GM12872 (cell line): ENCODE measurements at regions not wholly inside any gene's neighbourhood (a gene's known extent, or its start where the extent isn't known, plus 50 kb on each side); places are given as distances from the start of the nearest gene placed in this dataset.

Experiments
- TF ChIP-seq, protein P1 (sequence below): IDR thresholded peaks from 3 replicates; pipeline ENCODE4 v1.5.1; 2011; ENCODE audit warnings: low read depth, mild to moderate bottlenecking, low read length, moderate library complexity; ENCODE audit not compliant: insufficient read depth

DNA sequence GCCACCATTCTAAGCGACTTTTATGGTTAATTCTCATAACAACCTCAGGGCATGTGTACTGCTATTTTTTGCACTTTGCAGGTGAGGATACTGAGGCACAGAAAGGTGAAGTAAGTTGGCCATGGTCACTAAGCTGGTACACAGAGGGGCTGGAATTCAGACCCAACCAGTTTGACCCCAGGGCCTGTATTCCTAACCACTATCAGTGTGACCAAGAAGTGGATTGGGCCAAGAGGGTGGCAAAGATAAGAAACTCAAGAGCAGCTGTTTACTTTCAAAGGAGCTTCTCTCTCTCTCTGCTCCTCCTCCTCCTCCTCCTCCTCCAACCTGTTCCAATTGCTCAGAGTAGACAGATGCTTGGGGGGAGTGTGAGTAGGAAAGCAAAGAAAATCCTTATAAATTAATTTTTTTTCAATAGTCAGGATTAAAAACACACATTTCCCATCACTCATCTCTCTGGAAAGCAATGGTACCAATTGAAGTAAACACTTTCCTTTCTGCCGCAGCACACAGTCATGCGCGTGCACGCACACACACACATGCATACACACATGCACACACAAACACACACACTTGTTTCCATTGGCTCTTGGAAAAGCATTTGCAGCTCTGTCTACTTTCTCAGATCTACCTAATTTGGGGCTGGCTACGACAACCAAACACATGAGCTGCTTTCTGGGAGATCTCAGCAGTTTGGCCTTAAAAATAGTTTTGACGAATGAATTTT lies 736.7 kb upstream of the WWC1 start:
- TF ChIP-seq, protein P1, sequence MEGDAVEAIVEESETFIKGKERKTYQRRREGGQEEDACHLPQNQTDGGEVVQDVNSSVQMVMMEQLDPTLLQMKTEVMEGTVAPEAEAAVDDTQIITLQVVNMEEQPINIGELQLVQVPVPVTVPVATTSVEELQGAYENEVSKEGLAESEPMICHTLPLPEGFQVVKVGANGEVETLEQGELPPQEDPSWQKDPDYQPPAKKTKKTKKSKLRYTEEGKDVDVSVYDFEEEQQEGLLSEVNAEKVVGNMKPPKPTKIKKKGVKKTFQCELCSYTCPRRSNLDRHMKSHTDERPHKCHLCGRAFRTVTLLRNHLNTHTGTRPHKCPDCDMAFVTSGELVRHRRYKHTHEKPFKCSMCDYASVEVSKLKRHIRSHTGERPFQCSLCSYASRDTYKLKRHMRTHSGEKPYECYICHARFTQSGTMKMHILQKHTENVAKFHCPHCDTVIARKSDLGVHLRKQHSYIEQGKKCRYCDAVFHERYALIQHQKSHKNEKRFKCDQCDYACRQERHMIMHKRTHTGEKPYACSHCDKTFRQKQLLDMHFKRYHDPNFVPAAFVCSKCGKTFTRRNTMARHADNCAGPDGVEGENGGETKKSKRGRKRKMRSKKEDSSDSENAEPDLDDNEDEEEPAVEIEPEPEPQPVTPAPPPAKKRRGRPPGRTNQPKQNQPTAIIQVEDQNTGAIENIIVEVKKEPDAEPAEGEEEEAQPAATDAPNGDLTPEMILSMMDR = no peak

DNA sequence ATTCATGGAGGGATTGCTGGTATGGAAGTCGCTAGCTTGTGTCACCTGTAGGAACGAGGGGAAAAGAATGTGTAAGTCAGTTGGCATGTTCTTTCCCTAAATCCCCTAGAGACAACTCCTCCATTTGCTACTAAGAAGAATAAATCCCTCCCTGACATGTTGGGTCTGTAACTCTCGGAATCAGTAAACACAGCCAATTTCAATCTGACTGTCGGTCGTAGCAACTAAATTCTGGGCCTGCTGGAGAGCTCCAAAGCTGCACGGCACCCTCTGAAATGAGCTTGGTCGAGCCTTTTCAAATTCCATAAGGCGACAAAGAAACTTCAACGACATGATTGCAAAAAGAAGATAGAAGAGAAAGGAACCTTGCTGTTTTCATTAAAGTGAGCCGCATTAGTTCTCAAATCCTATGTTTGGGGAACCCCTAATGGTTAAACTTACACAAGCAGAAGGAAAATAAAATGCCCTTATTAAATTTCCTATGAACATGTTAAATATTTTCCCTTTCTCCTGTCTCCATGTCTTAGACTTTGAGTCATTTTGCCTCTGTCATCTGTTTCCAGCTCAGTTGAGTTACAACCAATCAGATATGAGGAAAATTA lies 735.8 kb upstream of the WWC1 start:
- TF ChIP-seq, protein P1 = no peak

DNA sequence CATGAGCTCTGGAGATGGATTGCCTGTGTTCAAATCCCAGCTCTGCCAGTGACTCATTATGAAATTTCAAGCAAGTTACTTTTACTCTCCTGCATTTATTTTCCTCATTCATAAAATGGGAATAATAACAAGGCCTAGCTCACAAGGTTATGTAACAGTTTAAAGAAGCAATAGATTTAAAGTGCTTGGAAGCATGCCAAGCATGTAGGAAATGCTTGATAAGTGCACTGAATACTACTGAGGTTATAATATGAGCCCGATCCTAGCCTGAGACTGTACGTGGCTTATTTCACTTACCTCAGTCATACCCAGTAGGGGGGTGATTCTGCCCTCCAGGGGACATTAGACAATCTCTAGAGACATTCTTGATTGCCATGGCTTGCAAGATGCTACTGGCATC lies 734.1 kb upstream of the WWC1 start:
- TF ChIP-seq, protein P1 = no peak

DNA sequence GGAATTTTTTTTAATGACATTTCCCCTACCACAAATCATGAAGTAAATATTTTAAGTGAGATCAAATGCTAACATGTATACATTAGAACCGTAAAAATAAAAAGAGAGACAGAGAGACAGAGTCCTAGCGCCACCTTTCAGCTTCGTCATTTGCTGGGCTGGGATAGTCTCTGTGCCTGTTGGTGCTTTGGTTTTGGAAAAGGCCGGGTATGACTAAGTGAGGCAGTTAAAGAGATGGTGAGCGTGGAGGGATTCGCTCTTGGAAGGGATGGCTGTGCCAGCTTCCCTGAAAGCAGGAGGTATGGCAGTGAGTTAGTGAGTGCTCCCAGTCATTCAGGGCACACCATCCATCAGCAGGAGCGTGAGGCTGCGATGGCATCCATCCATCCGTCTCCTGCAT lies 729.6 kb upstream of the WWC1 start:
- TF ChIP-seq, protein P1 = no peak

DNA sequence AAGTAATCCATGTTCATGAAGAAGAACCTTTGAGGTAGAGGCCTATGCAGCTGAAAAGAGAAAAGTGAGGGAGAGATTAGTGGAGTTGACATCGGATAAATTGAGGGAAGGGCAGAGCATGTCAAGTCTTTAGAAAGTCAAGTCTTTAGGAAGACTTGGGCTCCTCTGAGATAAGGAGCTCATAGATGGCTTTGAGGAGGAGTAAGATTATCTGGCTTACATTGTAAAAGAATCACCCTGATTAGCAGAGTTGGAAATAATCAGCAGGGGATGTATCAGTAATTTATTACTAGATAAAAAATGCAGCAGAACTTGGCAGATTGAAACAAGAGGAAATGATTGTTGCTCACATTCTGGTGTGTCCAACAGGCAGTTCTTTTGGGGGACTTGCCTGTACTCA lies 727.2 kb upstream of the WWC1 start:
- TF ChIP-seq, protein P1 = no peak

DNA sequence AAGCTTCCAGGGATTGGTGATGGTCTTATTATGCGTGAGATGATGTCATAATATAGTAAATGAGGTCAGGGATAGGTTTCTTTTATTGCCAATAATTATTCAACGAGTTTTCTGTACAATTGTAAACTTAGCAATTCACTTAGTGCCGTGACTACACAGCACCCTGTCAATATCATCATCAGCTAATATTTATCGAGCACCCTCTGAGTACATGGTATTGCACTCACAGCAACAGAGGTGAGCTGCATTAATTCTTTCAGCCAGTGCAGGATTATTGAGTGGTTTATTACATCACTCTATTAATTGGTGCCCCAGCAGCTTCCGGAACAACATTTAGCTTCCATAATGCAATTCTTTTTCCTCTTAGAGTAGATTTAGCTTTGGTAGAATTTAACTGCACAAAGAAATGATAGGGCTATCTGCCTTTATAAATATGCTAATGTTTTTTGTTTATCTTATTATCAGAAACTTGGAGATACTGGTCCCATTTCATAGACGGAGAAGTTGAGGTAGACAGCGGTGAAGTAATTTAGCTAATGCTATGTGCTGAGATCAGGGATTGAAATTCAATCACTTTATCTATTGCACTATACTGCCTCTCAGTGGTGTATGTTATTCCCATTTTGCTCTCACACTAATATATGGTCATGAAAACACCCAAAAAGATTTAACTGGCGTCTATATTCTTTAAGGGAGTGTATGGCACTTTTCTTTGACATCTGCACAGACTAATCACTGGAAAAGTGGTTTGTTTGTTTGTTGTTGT lies 726.1 kb upstream of the WWC1 start:
- TF ChIP-seq, protein P1 = no peak

DNA sequence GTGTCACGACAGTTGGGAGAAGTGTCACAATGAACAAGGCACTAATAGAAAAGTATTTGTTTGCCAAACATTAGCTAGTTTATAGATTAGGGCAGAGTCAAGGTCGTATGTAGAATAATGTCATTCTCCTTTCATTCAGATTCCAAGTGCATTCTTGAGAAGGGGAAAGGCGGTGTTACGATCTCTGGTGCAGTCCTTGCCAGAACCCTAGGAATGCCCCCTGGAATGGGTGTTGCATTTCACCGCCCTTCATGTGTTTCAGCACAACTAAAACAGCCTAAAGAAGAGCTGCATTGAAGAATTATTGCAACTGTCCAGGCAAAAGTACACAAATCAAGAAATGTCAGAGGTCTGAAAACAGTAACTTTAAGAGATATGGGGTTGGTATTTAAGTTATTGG lies 721.0 kb upstream of the WWC1 start:
- TF ChIP-seq, protein P1 = no peak
